ENCODE measurements at regions not wholly inside any gene's neighbourhood (a gene's known extent, or its start where the extent isn't known, plus 50 kb on each side); places are given as distances from the start of the nearest gene placed in this dataset.

- TF ChIP-seq POLR2A (IDR thresholded peaks at IDR 0.05; ENCODE audit: low read length) (no peak), RARB (CRISPR knock-in tag; IDR thresholded peaks at IDR 0.05) (no peak), EP300 (IDR thresholded peaks at IDR 0.05) (no peak), RCOR1 (IDR thresholded peaks at IDR 0.05; ENCODE audit: low read depth, low read length) (no peak), CTCF (IDR thresholded peaks at IDR 0.05) (no peak)
These were observed 100.2 kb downstream of the SEC61B start for GRCh38 chr9:99322299-99322698.
